ENCODE measurements at regions not wholly inside any gene's neighbourhood (a gene's known extent, or its start where the extent isn't known, plus 50 kb on each side); places are given as distances from the start of the nearest gene placed in this dataset.

DNA sequence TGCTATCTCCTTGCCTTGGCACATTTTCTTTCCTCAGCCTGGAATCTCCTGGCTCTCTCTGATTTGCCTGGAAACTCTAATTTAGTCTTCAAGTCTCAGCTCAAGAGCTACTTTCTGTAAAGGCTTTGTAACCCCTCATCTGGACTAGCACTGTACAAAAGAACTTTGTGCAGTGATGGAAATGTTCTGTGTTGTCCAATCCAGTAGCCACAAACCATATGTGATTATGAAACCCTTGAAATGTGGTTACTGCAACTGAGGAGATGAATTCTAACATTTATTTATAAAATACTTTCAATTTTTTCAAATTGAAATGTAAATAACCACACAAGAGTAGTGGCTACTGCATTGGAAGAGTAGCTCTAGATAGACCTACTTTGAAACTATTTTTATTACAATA is 66.6 kb upstream of the HS3ST1 start:
- TF ChIP-seq, protein P1, sequence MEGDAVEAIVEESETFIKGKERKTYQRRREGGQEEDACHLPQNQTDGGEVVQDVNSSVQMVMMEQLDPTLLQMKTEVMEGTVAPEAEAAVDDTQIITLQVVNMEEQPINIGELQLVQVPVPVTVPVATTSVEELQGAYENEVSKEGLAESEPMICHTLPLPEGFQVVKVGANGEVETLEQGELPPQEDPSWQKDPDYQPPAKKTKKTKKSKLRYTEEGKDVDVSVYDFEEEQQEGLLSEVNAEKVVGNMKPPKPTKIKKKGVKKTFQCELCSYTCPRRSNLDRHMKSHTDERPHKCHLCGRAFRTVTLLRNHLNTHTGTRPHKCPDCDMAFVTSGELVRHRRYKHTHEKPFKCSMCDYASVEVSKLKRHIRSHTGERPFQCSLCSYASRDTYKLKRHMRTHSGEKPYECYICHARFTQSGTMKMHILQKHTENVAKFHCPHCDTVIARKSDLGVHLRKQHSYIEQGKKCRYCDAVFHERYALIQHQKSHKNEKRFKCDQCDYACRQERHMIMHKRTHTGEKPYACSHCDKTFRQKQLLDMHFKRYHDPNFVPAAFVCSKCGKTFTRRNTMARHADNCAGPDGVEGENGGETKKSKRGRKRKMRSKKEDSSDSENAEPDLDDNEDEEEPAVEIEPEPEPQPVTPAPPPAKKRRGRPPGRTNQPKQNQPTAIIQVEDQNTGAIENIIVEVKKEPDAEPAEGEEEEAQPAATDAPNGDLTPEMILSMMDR (IDR thresholded peaks at IDR 0.05): no peak
- no peak for TF ChIP-seq POLR2A (IDR thresholded peaks at IDR 0.05)
